ENCODE measurements at regions not wholly inside any gene's neighbourhood (a gene's known extent, or its start where the extent isn't known, plus 50 kb on each side); places are given as distances from the start of the nearest gene placed in this dataset.

- TF ChIP-seq ZNF157 (tag by site-specific recombination; IDR thresholded peaks at IDR 0.05): no peak
- TF ChIP-seq ZNF792 (tag by site-specific recombination; IDR thresholded peaks at IDR 0.05): no peak
- TF ChIP-seq CTCF (tag by site-specific recombination; IDR thresholded peaks at IDR 0.05): no peak
- TF ChIP-seq OSR2 (tag by site-specific recombination; IDR thresholded peaks at IDR 0.05): no peak
- no peak for TF ChIP-seq ZNF610 (tag by site-specific recombination; IDR thresholded peaks at IDR 0.05; ENCODE audit: borderline replicate concordance)
- TF ChIP-seq ZNF341 (tag by site-specific recombination; IDR thresholded peaks at IDR 0.05; ENCODE audit: low read depth): no peak
- TF ChIP-seq ELK4 (IDR thresholded peaks at IDR 0.05; ENCODE audit: borderline replicate concordance, low read depth, low read length): no peak
- no peak for TF ChIP-seq ZNF488 (tag by site-specific recombination; IDR thresholded peaks at IDR 0.05)
- no peak for TF ChIP-seq GLIS2 (tag by site-specific recombination; IDR thresholded peaks at IDR 0.05)
- TF ChIP-seq ZNF654 (tag by site-specific recombination; IDR thresholded peaks at IDR 0.05; ENCODE audit: low read depth): no peak
- TF ChIP-seq MYNN (tag by site-specific recombination; IDR thresholded peaks at IDR 0.05; ENCODE audit: borderline replicate concordance): no peak
- no peak for TF ChIP-seq ZNF768 (tag by site-specific recombination; IDR thresholded peaks at IDR 0.05)
Measured at GRCh38 chr2:15754703-15755099, 163.0 kb downstream of the DDX1 start (continued).

DNA sequence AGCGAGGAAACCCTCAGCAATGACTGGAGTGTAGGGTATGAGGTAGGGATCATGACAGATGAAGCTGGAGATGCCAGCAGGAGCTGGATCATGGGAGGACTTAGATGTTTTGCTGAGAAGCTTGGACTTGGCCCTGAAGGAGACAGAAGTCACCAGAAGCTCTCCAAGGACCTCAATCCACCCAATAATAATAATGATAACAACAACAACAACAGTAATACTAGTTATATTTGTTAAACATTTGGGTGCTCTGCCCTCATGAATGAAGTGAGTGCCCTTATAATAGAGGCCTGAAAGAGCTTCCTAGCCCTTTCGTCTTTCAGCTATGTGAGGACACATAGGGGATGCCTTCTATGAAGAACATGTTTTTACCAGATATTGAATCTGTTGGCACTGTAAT lies 163.9 kb downstream of the DDX1 start:
- ChIA-PET CTCF (no interaction called here), POLR2A (no interaction called here)
- TF ChIP-seq BCL11A (tag by site-specific recombination; IDR thresholded peaks at IDR 0.05; ENCODE audit: low read depth) (no peak), ZNF366 (tag by site-specific recombination; conservative IDR thresholded peaks at IDR 0.05) (no peak)
- Histone ChIP-seq H3K27ac (ENCODE audit: extremely low read depth, low read depth, low read length) (no peak overlapping the region), H3K36me3 (ENCODE audit: control insufficient read depth in 2 of 2, insufficient read depth in 1 of 2, low read length in 2 of 2) (no peaks in the 10 kb centered on the region), H3K4me1 (ENCODE audit: control insufficient read depth, insufficient read depth, low read length) (no peaks in the 10 kb centered on the region), H3K4me3 (ENCODE audit: low read depth, low read length) (no peak overlapping the region), H3K9me3 (ENCODE audit: control insufficient read depth, insufficient read depth, low read depth, low read length) (no peaks in the 10 kb centered on the region)

GRCh38 chr2:15756011-15756550 lies 164.4 kb downstream of the DDX1 start:
- no peak overlapping the region for H3K27ac ChIP-seq (ENCODE audit: extremely low read depth, low read depth, low read length)
- no peaks in the 10 kb centered on the region for H3K9me3 ChIP-seq (ENCODE audit: control insufficient read depth, insufficient read depth, low read depth, low read length)
- TF ChIP-seq AEBP2 (tag by site-specific recombination; IDR thresholded peaks at IDR 0.05; ENCODE audit: borderline replicate concordance) (no peak), ZEB2 (tag by site-specific recombination; IDR thresholded peaks at IDR 0.05) (no peak), ZNF660 (tag by site-specific recombination; IDR thresholded peaks at IDR 0.05) (no peak), ZIC2 (tag by site-specific recombination; IDR thresholded peaks at IDR 0.05) (no peak), ZBTB7A (tag by site-specific recombination; IDR thresholded peaks at IDR 0.05; ENCODE audit: low read depth) (no peak), ZNF394 (tag by site-specific recombination; IDR thresholded peaks at IDR 0.05; ENCODE audit: borderline replicate concordance) (no peak), ZNF514 (tag by site-specific recombination; IDR thresholded peaks at IDR 0.05) (no peak), GLIS1 (tag by site-specific recombination; IDR thresholded peaks at IDR 0.05) (no peak), ZNF610 (tag by site-specific recombination; IDR thresholded peaks at IDR 0.05; ENCODE audit: borderline replicate concordance) (no peak), SP2 (tag by site-specific recombination; IDR thresholded peaks at IDR 0.05) (no peak), PRDM1 (tag by site-specific recombination; IDR thresholded peaks at IDR 0.05) (no peak)
- TF ChIP-seq, protein P1, sequence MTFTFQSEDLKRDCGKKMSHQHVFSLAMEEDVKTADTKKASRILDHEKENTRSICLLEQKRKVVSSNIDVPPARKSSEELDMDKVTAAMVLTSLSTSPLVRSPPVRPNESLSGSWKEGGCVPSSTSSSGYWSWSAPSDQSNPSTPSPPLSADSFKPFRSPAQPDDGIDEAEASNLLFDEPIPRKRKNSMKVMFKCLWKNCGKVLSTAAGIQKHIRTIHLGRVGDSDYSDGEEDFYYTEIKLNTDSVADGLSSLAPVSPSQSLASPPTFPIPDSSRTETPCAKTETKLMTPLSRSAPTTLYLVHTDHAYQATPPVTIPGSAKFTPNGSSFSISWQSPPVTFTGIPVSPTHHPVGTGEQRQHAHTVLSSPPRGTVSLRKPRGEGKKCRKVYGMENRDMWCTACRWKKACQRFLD (tag by site-specific recombination; IDR thresholded peaks at IDR 0.05): no peak
- TF ChIP-seq, protein P2, sequence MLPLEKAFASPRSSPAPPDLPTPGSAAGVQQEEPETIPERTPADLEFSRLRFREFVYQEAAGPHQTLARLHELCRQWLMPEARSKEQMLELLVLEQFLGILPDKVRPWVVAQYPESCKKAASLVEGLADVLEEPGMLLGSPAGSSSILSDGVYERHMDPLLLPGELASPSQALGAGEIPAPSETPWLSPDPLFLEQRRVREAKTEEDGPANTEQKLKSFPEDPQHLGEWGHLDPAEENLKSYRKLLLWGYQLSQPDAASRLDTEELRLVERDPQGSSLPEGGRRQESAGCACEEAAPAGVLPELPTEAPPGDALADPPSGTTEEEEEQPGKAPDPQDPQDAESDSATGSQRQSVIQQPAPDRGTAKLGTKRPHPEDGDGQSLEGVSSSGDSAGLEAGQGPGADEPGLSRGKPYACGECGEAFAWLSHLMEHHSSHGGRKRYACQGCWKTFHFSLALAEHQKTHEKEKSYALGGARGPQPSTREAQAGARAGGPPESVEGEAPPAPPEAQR (tag by site-specific recombination; IDR thresholded peaks at IDR 0.05): no peak
- ChIA-PET POLR2A (no interaction called here), CTCF (no interaction called here)
- no peaks in the 10 kb centered on the region for H3K4me1 ChIP-seq (ENCODE audit: control insufficient read depth, insufficient read depth, low read length)
- no peaks in the 10 kb centered on the region for H3K36me3 ChIP-seq (ENCODE audit: control insufficient read depth in 2 of 2, insufficient read depth in 1 of 2, low read length in 2 of 2)
- H3K4me3 ChIP-seq (ENCODE audit: low read depth, low read length): no peak overlapping the region
